Renal cortex interstitium (tissue), 11 donors: ENCODE measurements at regions not wholly inside any gene's neighbourhood (a gene's known extent, or its start where the extent isn't known, plus 50 kb on each side); places are given as distances from the start of the nearest gene placed in this dataset.
"Not testable (repeated sequence)": the region's sequence is repeated elsewhere in the genome, so short reads cannot be mapped to it uniquely, and the experiment has no call there.

ENCODE experiments used
- DNase-seq, 11 donors: peaks; one replicate each; pipeline ENCODE4 v3.0.0-alpha.2; 2013; ENCODE audit warnings: low read depth in 9 of 11, low spot score in 4 of 11; ENCODE audit errors: extremely low read depth in 1 of 11

DNA sequence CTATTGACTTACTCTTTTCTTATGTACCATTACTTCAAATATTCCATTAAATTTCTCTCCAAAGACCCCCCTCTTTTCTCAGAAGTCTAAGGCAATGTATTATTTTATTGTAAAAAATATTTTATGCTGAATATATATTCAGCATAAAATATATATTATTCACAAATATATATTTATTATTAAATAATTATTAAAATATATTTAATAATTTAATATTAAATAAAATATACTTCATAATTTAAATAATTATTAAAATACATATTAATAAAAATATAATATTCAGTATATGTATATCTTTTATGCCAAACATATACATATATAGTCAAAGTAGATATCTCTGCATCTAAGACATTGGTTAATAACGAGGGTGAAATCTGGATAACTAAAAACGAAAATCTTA lies 418.4 kb downstream of the GASK1B start:
- DNase-seq: no peak

DNA sequence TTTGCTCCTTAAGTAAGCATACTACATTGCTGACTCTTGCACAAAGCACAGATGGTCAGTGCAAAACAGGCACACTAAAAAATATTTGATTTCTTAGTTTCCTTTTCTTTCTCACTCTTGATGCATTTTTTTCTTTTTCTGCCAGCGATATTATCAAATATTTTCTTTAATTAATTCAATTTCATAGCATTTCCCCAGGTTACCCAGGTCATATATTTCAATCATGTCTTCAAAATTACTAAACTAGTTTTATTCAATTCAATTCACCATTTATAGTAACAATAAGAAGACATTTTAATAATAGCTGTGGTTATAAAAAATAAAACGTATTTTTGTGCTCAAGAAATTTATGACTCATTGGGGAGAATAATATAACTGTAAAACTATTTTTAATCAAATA lies 421.2 kb downstream of the GASK1B start:
- DNase-seq: no peak

DNA sequence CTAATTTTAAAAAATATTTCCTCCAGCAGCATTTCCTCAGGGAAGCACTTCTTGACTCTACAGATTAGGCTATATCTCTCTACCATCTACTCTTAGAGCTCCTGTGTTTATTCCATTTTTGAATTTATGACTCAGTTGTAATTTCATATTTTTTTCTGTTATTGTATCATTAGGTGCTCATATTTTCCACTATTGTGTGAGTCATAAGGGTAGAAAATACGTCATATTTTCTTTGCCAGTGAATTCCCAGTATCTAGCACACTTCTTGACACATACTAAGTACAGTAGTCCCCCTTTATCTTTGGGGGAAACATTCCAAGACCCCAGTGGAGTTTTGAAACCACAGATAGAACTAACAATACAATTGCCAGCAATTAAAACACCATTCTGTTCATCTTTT lies 431.2 kb downstream of the GASK1B start:
- no peak for DNase-seq

DNA sequence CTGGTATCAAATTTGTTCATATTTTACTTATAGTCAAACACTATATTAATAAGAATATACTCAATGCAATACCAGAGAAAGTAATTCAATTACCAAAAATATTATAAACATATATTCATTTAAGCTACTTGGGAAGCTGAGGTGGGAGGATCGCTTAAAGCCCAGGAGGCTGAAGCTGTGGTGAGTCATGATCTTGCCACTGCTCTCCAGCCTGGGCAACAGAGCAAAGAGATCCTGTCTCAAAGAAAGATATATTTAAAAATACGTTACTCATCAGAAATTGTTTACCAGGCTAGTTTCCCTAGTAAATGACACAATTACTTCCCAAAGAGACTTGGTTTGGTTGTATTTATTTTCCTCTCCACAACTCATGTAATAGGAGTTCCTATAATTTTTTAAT lies 433.6 kb downstream of the GASK1B start:
- DNase-seq: no peak

GRCh38 chr4:157728215-157728614 lies 444.6 kb downstream of the GASK1B start:
- DNase-seq: no peak

DNA sequence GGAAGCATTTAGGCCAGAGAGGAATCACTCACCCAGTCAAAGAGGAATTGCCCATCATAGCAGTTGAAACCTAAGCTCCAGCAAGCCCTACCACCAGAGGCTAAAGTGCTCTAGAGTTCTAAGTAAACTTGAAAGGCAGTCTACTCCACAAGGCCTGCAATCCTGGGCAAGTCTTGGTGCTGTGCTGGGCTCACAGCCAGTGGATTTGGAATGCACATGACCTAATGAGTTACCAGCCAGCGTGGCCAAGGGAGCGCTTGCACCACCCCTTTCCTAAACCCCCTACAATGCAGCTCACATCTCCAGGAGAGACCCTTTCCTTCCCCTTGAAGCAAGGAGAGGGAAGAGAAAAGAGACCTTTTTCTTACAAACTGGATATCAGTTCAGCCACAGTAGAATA lies 445.7 kb downstream of the GASK1B start:
- DNase-seq: no peak

- no peak for DNase-seq
Measured at GRCh38 chr4:157722146-157722545, 450.7 kb downstream of the GASK1B start.

DNA sequence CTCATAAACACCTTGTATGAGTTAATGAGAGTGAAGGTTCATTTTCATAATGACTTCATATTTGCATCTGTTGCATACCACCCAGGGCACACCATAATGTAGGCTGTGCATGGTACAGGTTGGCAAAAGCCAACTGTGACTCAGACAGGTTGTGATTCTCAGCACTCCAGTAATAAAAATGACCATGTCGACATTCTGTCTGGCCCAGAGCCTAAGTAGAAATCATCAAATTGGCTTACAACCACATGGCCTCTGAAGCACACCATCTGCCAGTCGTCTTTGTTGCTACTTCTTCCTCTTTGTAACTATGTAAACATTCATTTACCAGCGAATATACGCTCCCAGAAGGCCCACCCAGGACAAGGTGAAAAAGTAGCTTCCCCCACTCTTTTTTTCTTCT lies 459.5 kb downstream of the GASK1B start:
- DNase-seq: no peak

GRCh38 chr4:157706155-157706554 lies 466.7 kb downstream of the GASK1B start:
- no peak for DNase-seq

DNA sequence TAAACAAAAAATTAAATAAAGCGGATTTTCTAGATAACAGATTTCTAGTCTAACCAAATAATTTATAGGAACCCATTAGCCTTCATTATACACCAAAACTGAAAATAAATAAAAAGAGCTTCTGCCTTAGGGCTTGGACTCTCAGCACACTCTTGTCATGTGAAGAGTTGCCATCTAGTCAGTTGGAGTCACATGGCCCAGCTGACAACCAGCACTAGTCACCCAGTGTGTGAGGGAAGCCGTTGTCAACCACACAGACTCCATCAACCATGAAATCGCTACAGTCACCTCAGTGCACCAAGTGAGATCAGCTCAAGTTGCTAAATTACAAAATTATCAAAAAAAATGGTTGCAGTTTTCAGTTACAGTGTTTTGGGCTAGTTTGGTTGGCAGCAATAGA lies 470.0 kb downstream of the GASK1B start:
- DNase-seq: no peak

GRCh38 chr4:157701695-157701994 lies 471.2 kb downstream of the GASK1B start:
- DNase-seq: no peak

DNA sequence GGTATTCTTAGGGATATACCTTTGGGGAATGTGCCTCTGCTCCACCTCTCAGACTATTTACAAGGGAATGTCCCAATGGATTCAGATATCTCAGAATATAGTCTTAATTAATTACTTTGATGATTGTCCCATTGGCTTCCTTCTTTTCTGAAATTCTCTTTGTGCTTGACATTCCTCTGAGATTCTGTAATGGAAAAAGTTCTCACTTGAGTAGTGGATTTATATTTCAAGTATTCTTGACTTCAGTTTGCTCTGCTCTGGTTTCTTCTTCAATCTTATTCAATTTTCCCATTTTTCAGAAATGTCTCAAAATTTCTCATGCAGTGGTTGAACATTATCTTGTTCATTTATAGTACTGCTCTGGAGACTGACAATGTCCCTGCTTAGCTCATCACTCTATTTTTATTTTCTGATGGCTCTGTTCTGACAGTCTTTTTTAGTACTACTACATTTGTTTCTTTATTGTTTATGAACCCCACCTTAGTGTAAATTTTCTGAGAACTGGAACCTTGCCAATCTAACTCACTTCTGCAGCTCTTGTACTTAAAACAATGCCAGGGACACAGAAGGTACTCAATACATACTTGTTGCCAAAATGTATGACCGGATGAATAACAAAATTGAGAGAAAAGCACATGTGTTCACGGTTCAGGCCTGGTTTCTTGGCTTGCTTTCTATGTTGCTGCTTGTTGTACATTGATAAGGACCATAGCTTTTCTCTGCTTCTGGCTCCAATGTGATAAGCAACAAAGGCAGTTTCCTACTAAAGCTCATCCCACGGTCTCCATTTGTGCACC lies 471.7 kb downstream of the GASK1B start:
- DNase-seq: no peak

DNA sequence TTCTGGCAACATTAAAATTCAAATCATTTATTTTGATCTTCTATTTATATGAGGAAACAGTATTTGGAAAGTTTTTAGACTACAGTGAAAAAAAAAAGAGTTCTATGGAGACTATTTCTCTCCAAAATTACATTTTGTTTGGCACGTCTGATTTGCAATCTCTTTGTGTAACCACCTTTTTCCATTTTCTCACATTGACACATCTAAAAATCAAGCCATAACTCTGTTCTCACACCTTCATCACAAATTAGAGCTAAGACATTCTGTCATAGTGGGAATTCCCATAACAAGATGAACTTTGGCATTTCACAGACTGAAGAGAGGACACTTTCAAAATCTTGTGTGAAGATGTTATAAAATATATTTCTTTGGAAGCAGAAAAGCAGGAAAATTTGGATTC lies 468.9 kb downstream of the GRIA2 start:
- DNase-seq: no peak

GRCh38 chr4:157687971-157688370 lies 467.4 kb downstream of the GRIA2 start:
- DNase-seq: no peak

DNA sequence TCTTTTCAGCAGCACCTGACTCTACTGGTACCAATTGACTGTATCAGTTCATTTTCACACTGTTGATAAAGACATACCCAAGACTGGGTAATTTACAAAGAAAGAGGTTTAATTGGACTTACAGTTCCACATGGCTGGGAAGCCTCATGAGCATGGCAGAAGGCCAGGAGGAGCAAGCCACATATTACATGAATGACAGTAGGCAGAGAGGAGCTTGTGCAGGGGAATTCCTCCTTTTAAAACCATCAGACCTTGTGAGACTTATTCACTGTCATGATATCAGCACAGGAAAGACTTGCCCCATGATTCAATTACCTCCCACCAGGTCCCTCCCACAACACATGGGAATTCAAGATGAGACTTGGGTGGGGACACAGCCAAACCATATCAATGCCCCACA lies 458.8 kb downstream of the GRIA2 start:
- DNase-seq: not testable (repeated sequence)

- DNase-seq: no peak
Measured at GRCh38 chr4:157678478-157678877, 457.9 kb downstream of the GRIA2 start.

GRCh38 chr4:157674699-157675098 lies 454.2 kb downstream of the GRIA2 start:
- DNase-seq: no peak

GRCh38 chr4:157667836-157668235 lies 447.3 kb downstream of the GRIA2 start:
- peak in 8 of 11 donors; percentile 9 to 45 (median 19) for DNase-seq

DNA sequence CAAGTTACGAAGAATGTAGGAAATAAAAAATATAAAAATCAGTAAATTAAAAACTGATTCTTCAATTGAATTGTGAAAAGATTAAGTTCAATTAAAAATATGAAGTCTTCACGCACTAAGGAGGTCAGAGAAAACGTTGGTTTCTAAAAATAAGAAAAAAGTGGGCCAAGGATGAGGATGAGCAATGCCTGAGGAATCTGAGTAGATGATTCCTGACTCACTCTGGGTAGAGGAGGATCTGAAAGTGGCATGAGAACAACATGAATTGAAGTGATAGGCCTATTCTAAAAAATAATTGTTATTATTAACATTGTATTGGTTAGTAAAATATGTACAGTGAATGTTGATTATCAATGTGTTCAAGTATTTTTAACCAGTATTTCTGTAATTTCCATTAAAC lies 444.2 kb downstream of the GRIA2 start:
- no peak for DNase-seq

GRCh38 chr4:157655096-157655809 lies 434.7 kb downstream of the GRIA2 start:
- no peak for DNase-seq

DNA sequence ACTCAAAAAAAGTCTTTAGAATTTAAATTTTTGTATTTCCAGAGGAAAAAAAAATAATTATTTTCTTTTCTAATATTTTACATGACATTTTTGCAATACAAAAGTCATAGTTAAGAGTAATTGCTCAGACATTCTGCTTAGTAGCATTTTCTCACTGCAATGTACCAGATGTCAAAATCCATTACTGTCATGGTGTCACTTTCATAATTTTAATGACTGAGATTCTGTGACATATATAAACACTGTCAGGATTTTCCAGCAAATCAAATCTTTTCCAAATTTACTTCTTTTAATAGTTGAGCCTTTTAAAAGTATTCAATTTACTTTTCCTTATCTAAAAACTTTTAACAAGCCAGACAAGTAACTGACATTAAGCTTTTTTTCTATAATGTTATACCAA lies 422.7 kb downstream of the GRIA2 start:
- DNase-seq: no peak
